Transverse colon (tissue), 4 donors: ENCODE measurements at regions not wholly inside any gene's neighbourhood (a gene's known extent, or its start where the extent isn't known, plus 50 kb on each side); places are given as distances from the start of the nearest gene placed in this dataset.
A peak's percentile ranks its signal among the peaks of the same experiment; 100 is the strongest.

Source experiments
- DNase-seq: peaks from one replicate; pipeline ENCODE4 v3.0.0-alpha.2; 2019
- H3K27ac ChIP-seq, 4 donors: fragments of 200-600 bp; sonication (generic); 2 replicates each; pipeline ENCODE4 v1.5.1; 2016 to 2018; ENCODE audit warnings: inconsistent platforms in 4 of 4
- H3K27me3 ChIP-seq: fragments of 200-600 bp; sonication (generic); 2 replicates; pipeline ENCODE4 v1.5.1; 2017; ENCODE audit warnings: inconsistent platforms
- H3K36me3 ChIP-seq, 4 donors: fragments of 200-600 bp; sonication (generic); 2 replicates each; pipeline ENCODE4 v1.5.1; 2017 to 2019; ENCODE audit warnings: inconsistent platforms in 4 of 4
- H3K4me1 ChIP-seq, 4 donors: fragments of 200-600 bp; sonication (generic); 2 replicates each; pipeline ENCODE4 v1.5.1; 2017 to 2020; ENCODE audit warnings: inconsistent platforms in 4 of 4
- H3K4me3 ChIP-seq, 4 donors: fragments of 200-600 bp; sonication (generic); 1 replicate in 1 of 4; 2 replicates in 3 of 4; pipeline versions ENCODE4 v1.5.1 to v1.6.1; 2017 to 2019; ENCODE audit warnings: inconsistent platforms in 4 of 4
- H3K9me3 ChIP-seq, 2 donors: fragments of 200-600 bp; sonication (generic); 2 replicates each; pipeline ENCODE4 v1.5.1; 2017 to 2019; ENCODE audit warnings: inconsistent platforms in 2 of 2
- CTCF ChIP-seq, 5 experiments: fragments of 200-600 bp in 3 of 5; fragments of 450-650 bp in 2 of 5; sonication (generic) in 3 of 5; IDR thresholded peaks; 1 replicate in 2 of 5; 2 replicates in 3 of 5; pipeline ENCODE4 v1.5.1; 2016 to 2017; ENCODE audit warnings: antibody characterized with exemption in 5 of 5, inconsistent platforms in 3 of 5, mild to moderate bottlenecking in 2 of 5, moderate library complexity in 1 of 5
- EP300 ChIP-seq: sonication (generic); formaldehyde crosslinking; IDR thresholded peaks from one replicate; pipeline ENCODE4 v1.6.1; 2017; ENCODE audit warnings: antibody characterized with exemption, low read depth
- POLR2A ChIP-seq: fragments of 450-650 bp; IDR thresholded peaks from one replicate; pipeline ENCODE4 v1.6.1; 2016; ENCODE audit warnings: antibody characterized with exemption, mild to moderate bottlenecking, moderate library complexity
- POLR2AphosphoS5 ChIP-seq, 3 donors: sonication (generic); formaldehyde crosslinking; IDR thresholded peaks; one replicate each; pipeline ENCODE4 v1.6.1; 2016; ENCODE audit warnings: antibody characterized with exemption in 3 of 3
- WGBS, 2 donors: methylation state at CpG; one replicate each; pipeline ENCODE4 v1.1.5; 2018; ENCODE audit warnings: low coverage in 1 of 2; 5-methylcytosine and 5-hydroxymethylcytosine counted together
- in situ Hi-C, 4 donors: fragments of 200-750 bp; cut with MboI; loops; one replicate each; pipeline versions ENCODE4 v1.15.0 to v1.15.1; 2017; ENCODE audit warnings: low sequenced_read_pairs in 3 of 4, low pct_ligation_motif_present in 1 of 4, low pct_unique_long_range_greater_than_20kb in 1 of 4
- intact Hi-C: fragments of 100-400 bp; cut with DNase I; formaldehyde crosslinking; loops from one replicate; pipeline ENCODE4 v1.15.1; 2023; ENCODE audit warnings: low total_unique reads

GRCh38 chr2:16008856-16009255 lies 68.5 kb downstream of the MYCN start:
- intact Hi-C loops = no loop called here
- in situ Hi-C loops = no loop called here
- no peak for TF ChIP-seq POLR2AphosphoS5 (IDR thresholded peaks at IDR 0.05)
- DNase-seq = no peak
- Histone ChIP-seq H3K4me3 (no peak overlapping the region), H3K9me3 (no peaks in the 10 kb centered on the region), H3K27ac (no peak overlapping the region), H3K36me3 (no peaks in the 10 kb centered on the region), H3K4me1 (peaks cover 0 to 21% (median 11%) of the 10 kb centered on the region in 4 donors), H3K27me3 (peaks cover 14% of the 10 kb centered on the region)
- WGBS, 2 donors = 81 to 88% methylated on average over 5 to 6 of the region's 6 CpGs

- Histone ChIP-seq H3K36me3 (no peaks in the 10 kb centered on the region), H3K9me3 (no peaks in the 10 kb centered on the region), H3K27me3 (peaks cover 9% of the 10 kb centered on the region), H3K27ac (no peak overlapping the region), H3K4me1 (peaks cover 0 to 17% (median 7%) of the 10 kb centered on the region in 4 donors), H3K4me3 (no peak overlapping the region)
- no peak for TF ChIP-seq POLR2A
- TF ChIP-seq CTCF (IDR thresholded peaks at IDR 0.05) = no peak
- TF ChIP-seq EP300 = no peak
- TF ChIP-seq POLR2AphosphoS5 (IDR thresholded peaks at IDR 0.05) = no peak
- intact Hi-C loops = no loop called here
- in situ Hi-C loops = no loop called here
- WGBS, 2 donors = 64 to 100% methylated on average over 2 to 8 of the region's 8 CpGs
- no peak for DNase-seq
Observed at GRCh38 chr2:16008331-16008850, 68.0 kb downstream of the MYCN start.

DNA sequence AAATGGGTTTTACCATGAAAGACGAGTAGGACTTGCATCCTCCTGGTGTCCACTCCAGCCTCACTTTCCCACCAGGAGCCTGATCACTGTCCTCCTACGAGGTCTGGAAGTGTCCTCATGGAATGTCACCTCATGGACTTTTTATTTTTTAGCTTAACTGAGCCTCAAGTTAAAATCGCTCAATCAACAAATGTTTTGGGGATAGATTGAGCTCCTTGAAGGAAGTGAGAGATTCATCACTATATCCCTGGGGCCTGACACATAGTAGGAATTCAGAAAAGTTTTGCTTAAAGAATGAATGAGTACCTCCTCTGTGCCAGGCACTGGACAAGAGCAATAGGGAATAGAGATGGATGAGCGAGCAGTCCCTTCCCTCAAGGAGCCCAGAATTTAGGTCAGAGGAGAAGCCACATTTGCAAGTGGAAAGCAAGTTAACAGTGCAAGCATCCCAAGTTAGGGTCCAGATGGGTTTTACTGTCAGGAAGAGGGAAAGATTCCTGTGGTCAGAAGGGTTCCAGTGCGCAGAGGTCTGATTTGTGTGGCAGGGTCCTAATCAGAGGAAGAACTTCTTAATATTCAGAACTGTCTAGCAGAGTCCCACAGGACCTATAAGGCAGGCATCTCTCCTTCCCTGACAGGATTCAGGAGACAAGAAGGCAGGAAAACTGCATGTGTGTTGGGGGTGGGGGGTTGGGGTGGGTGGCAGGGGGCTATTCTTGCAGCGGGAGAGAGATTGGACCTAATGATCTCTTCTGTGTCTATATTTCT lies 67.0 kb downstream of the MYCN start:
- 84 to 86% methylated on average over 2 to 6 of the region's 6 CpGs for WGBS, 2 donors
- intact Hi-C loops (no loop called here), in situ Hi-C loops (no loop called here)
- peaks cover 0 to 6% (median 0%) of the 10 kb centered on the region in 4 donors for H3K4me1 ChIP-seq
- no peak for DNase-seq
- no peaks in the 10 kb centered on the region for H3K9me3 ChIP-seq
- TF ChIP-seq POLR2AphosphoS5 (IDR thresholded peaks at IDR 0.05) = no peak
- TF ChIP-seq POLR2A = no peak
- H3K4me3 ChIP-seq = no peak overlapping the region
- no peaks in the 10 kb centered on the region for H3K27me3 ChIP-seq
- H3K27ac ChIP-seq = no peak overlapping the region
- no peaks in the 10 kb centered on the region for H3K36me3 ChIP-seq

DNA sequence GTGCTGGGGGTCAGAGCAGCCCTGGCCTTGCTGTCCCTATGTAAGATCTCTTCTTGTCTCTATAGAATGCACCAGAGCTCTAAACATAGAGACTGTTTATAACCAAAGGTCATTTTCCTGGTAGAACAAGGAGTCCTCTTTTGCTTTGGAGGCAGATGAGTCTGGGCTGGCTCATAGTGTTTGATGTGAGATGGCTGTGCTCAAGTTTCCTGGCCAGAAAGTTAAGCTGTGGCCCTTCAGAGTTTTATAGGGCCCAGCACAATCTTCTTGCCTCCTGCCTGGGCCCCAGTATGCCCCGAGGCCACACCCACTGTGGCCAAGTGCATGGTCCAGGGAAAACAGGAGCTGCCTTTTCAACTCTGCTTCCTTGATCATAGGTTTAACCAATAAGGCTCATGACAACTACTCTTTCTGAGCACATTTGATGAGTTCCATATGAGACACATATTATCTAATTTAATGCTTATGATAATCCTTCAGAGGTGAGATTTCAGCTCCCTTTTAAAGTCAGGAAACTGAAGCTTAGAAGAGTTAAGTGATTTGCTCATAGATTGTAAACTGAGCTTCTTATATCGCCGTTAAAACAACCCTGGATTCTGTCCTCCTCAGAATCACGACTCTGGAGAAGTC lies 66.3 kb downstream of the MYCN start:
- in situ Hi-C loops = no loop called here
- TF ChIP-seq POLR2A (no peak), CTCF (IDR thresholded peaks at IDR 0.05) (no peak), POLR2AphosphoS5 (IDR thresholded peaks at IDR 0.05) (no peak), EP300 (no peak)
- no peaks in the 10 kb centered on the region for H3K36me3 ChIP-seq
- peaks cover 0 to 5% (median 0%) of the 10 kb centered on the region in 4 donors for H3K4me1 ChIP-seq
- no peaks in the 10 kb centered on the region for H3K9me3 ChIP-seq
- no peaks in the 10 kb centered on the region for H3K27me3 ChIP-seq
- intact Hi-C loops = no loop called here
- no peak overlapping the region for H3K4me3 ChIP-seq
- WGBS, 2 donors = 75 to 94% methylated on average over 2 to 4 of the region's 4 CpGs
- H3K27ac ChIP-seq = peak overlapping the region in 2 of 4 donors; percentile 34 to 56
- DNase-seq = peak; percentile 25

GRCh38 chr2:16005816-16006536 lies 65.6 kb downstream of the MYCN start:
- 63 to 71% methylated on average over 4 to 6 of the region's 6 CpGs for WGBS, 2 donors
- DNase-seq = peak; percentile 46
- TF ChIP-seq POLR2AphosphoS5 (IDR thresholded peaks at IDR 0.05) (no peak), EP300 (no peak), CTCF (IDR thresholded peaks at IDR 0.05) (no peak)
- no peaks in the 10 kb centered on the region for H3K9me3 ChIP-seq
- H3K27me3 ChIP-seq = no peaks in the 10 kb centered on the region
- H3K36me3 ChIP-seq = no peaks in the 10 kb centered on the region
- H3K4me1 ChIP-seq = peaks cover 0 to 5% (median 0%) of the 10 kb centered on the region in 4 donors
- intact Hi-C loops (no loop called here), in situ Hi-C loops (no loop called here)
- peak overlapping the region in 2 of 4 donors; percentile 34 to 56 for H3K27ac ChIP-seq
- H3K4me3 ChIP-seq = no peak overlapping the region
